ACC112 (cell line): ENCODE measurements at regions not wholly inside any gene's neighbourhood (a gene's known extent, or its start where the extent isn't known, plus 50 kb on each side); places are given as distances from the start of the nearest gene placed in this dataset.
"Not testable (repeated sequence)": the region's sequence is repeated elsewhere in the genome, so short reads cannot be mapped to it uniquely, and the experiment has no call there.

Experiments
- H2AFZ ChIP-seq: fragments of 200-600 bp; sonication (generic); one replicate; pipeline ENCODE4 v1.6.0; 2017; ENCODE audit warnings: antibody characterized with exemption, low read length; ENCODE audit not compliant: unreplicated experiment
- H3K27ac ChIP-seq: fragments of 200-600 bp; sonication (generic); 2 replicates; pipeline ENCODE4 v1.5.1; 2014; ENCODE audit warnings: low read depth, mild to moderate bottlenecking, antibody characterized with exemption, low read length, moderate library complexity
- H3K27me3 ChIP-seq: fragments of 200-600 bp; sonication (generic); 2 replicates; pipeline ENCODE4 v1.6.1; 2014; ENCODE audit warnings: mild to moderate bottlenecking, antibody characterized with exemption, low read length, moderate library complexity, mixed read lengths; ENCODE audit not compliant: insufficient read depth
- H3K36me3 ChIP-seq: fragments of 200-600 bp; sonication (generic); 2 replicates; pipeline ENCODE4 v1.6.1; 2016; ENCODE audit warnings: mild to moderate bottlenecking, antibody characterized with exemption, low read length, moderate library complexity, mixed read lengths; ENCODE audit not compliant: insufficient read depth
- H3K4me1 ChIP-seq: fragments of 200-600 bp; sonication (generic); one replicate; pipeline ENCODE4 v1.6.1; 2016; ENCODE audit warnings: low read length, mixed read lengths; ENCODE audit not compliant: insufficient read depth, unreplicated experiment, control insufficient read depth
- H3K4me3 ChIP-seq: fragments of 200-600 bp; sonication (generic); 2 replicates; pipeline ENCODE4 v1.5.1; 2014; ENCODE audit warnings: mild to moderate bottlenecking, low read depth, low read length
- H3K79me2 ChIP-seq: fragments of 200-600 bp; sonication (generic); one replicate; pipeline ENCODE4 v1.6.0; 2016; ENCODE audit warnings: low read length; ENCODE audit not compliant: control insufficient read depth, unreplicated experiment, insufficient read depth

DNA sequence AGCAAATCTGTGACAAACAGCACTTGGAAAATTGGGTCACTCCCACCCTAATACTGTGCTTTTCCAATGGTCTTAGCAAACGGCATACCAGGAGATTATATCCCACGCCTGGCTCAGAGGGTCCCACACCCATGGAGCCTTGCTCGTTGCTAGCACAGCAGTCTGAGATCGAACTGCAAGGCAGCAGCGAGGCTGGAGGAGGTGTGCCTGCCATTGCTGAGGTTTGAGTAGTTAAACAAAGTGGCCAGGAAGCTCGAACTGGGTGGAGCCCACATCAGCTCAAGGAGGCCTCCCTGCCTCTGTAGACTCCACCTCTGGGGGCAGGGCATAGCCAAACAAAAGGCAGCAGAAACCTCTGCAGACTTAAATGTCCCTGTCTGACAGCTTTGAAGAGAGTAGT, 440.5 kb upstream of the ACTBL2 start:
- H3K27me3 ChIP-seq, H3K4me3 ChIP-seq, H2AFZ ChIP-seq, H3K4me1 ChIP-seq, H3K79me2 ChIP-seq, H3K27ac ChIP-seq, H3K36me3 ChIP-seq: not testable (repeated sequence)

DNA sequence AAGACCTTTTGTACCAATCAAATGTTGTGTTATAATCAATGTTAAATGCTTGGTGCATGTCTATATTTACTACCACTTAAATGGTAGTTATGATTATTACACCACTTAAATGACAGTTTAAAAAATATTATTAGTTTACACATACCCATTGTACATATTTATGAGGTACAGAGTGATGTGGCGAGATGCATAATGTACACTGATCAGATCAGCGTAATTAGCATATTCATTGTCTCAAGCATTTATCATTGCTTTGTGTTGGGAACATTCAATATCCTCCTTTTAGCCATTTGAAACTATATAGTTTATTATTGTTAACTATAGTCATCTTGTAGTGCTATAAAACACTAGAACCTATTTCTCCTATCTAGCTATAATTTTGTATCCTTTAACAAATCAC, 434.4 kb upstream of the ACTBL2 start:
- H3K4me3 ChIP-seq: no peak overlapping the region
- no peaks in the 10 kb centered on the region for H3K4me1 ChIP-seq
- H2AFZ ChIP-seq: no peak overlapping the region

DNA sequence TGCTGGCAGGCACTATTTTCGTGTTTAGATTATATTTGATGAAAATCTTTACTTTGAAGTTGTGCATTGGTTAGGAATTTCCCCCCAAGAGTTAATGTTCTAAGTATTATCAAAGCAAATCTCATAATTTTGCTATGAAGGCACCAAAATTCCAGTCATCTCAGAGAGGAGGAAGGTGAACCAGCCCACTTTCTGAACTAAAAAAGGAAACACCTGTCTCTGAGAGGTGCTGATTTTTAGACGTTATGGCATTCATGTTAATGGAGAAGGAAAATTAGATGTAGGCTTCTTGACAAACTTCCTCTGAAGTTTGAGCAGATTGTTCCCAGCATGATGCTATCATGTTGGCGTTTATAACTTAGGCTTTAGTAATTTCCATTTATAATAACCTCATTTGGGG, 432.9 kb upstream of the ACTBL2 start:
- Histone ChIP-seq H2AFZ (no peak overlapping the region), H3K4me1 (no peaks in the 10 kb centered on the region), H3K79me2 (no peaks in the 10 kb centered on the region), H3K27ac (no peak overlapping the region), H3K4me3 (no peak overlapping the region), H3K27me3 (no peaks in the 10 kb centered on the region), H3K36me3 (no peaks in the 10 kb centered on the region)

More for the DNA sequence above, 434.4 kb upstream of the ACTBL2 start:
- no peaks in the 10 kb centered on the region for H3K79me2 ChIP-seq
- H3K27ac ChIP-seq: no peak overlapping the region
- H3K27me3 ChIP-seq: no peaks in the 10 kb centered on the region
- H3K36me3 ChIP-seq: no peaks in the 10 kb centered on the region

DNA sequence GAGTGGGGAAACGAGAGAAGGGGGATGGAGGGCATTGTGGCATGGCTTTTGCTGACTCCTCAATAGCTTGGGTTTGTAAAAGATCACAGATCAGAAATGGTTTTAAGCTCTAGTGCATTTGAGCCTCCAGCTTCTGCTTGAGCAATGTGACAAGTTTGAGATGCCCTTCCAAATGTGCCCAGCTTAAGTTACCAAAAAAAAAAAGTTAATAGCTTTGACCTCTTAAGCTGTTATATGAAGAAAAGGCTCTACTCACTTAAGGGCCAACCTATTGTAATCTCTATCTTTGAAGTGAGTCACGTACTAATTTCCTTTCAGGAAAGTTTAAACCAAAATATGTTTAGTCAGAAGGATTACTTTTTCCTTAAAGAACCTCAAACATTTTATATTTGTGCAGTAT, 428.8 kb upstream of the ACTBL2 start:
- no peak overlapping the region for H3K27ac ChIP-seq
- H3K27me3 ChIP-seq: no peaks in the 10 kb centered on the region
- H3K4me1 ChIP-seq: no peaks in the 10 kb centered on the region
- H3K79me2 ChIP-seq: no peaks in the 10 kb centered on the region
- no peak overlapping the region for H3K4me3 ChIP-seq
- H3K36me3 ChIP-seq: no peaks in the 10 kb centered on the region
- no peak overlapping the region for H2AFZ ChIP-seq

DNA sequence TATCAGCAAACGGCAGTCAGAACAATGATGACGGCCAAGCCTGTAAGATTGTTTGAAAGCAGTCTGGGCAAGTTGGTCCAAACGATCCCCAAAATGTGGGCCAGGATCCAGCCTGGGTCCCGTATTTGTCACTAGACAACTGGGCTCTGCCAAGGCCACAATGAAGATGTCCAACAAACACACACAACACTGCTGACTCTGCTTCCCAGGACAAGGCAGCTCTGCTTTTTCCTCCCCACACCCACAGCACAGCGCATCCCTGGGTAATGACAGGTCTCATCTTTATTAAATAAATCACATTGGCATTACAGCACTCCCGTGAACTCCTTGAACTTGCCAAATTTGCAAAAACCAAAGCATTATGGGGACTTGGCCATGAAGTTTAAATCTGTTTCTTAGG, 424.1 kb upstream of the ACTBL2 start:
- H3K36me3 ChIP-seq: no peaks in the 10 kb centered on the region
- H3K79me2 ChIP-seq: no peaks in the 10 kb centered on the region
- H3K27ac ChIP-seq: no peak overlapping the region
- no peaks in the 10 kb centered on the region for H3K27me3 ChIP-seq
- no peak overlapping the region for H3K4me3 ChIP-seq
- no peak overlapping the region for H2AFZ ChIP-seq
- no peaks in the 10 kb centered on the region for H3K4me1 ChIP-seq

DNA sequence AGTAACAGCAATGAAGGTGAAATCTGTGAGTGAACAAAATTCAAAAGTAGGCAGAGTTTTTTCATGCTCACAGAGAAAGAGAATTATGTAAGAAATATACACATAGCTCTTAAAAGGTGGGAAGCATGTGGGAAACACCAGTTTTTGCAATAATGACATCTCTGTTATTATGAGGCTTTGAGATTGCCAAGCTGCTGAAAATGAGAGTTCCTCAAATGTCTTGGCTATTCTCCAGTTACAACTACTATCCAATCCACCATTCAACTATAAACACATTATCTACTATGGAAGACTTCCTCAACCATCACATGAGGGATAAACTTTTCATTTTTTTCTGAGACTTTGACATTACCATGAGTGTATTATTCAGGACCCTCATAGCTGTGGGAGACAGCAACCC, 420.8 kb upstream of the ACTBL2 start:
- no peaks in the 10 kb centered on the region for H3K79me2 ChIP-seq
- no peaks in the 10 kb centered on the region for H3K4me1 ChIP-seq
- H2AFZ ChIP-seq: no peak overlapping the region
- H3K36me3 ChIP-seq: no peaks in the 10 kb centered on the region
- no peaks in the 10 kb centered on the region for H3K27me3 ChIP-seq
- H3K27ac ChIP-seq: no peak overlapping the region
- H3K4me3 ChIP-seq: no peak overlapping the region

DNA sequence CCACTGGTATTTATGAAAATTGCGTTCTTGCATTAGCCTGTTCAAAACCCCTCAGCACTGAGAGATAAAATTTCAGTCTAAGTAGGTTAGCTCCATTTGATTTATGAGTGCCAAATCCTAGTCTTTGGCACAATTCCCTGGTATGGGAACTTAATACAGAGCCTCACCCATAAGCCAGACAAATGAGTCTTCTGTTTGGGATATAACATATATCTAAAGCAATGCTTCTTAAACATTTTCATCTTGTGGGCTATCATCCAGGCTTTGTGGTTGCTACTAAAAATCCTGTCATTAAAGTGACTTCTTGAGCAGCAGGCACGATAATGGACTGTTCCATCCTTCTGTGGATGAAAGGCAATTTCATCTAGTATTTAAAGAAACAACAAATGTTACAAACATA, 419.5 kb upstream of the ACTBL2 start:
- Histone ChIP-seq H2AFZ (no peak overlapping the region), H3K79me2 (no peaks in the 10 kb centered on the region), H3K27me3 (no peaks in the 10 kb centered on the region), H3K4me1 (no peaks in the 10 kb centered on the region), H3K36me3 (no peaks in the 10 kb centered on the region), H3K27ac (no peak overlapping the region), H3K4me3 (no peak overlapping the region)

DNA sequence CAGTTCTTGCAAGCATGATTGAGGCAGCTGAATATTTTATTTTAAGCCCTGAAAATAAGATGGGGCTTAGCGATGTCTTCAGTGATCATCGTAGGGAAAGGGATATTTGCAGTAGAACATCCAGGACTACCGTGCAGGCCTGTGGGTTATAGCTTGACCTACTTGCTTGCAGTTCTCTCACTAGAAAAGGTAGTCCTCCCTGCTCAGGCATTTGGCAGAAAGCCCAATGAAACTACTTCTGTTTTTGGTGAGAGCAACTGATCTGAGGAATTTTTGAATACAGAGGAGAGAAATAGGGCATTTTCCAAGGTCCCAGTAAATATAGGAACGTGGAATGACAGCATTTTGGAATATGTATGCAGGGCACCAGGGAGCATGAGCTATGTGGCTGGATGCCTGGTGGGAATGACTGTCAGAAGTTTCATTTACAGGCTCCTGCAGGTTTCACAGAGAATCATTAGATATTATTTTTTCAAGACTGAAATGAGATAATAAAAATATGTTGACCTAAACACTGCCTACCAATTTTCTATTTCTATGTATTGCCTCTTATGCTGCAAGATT, 417.9 kb upstream of the ACTBL2 start:
- Histone ChIP-seq H3K27ac (no peak overlapping the region), H3K79me2 (no peaks in the 10 kb centered on the region), H3K4me3 (no peak overlapping the region), H3K36me3 (no peaks in the 10 kb centered on the region), H2AFZ (no peak overlapping the region), H3K4me1 (no peaks in the 10 kb centered on the region), H3K27me3 (no peaks in the 10 kb centered on the region)

DNA sequence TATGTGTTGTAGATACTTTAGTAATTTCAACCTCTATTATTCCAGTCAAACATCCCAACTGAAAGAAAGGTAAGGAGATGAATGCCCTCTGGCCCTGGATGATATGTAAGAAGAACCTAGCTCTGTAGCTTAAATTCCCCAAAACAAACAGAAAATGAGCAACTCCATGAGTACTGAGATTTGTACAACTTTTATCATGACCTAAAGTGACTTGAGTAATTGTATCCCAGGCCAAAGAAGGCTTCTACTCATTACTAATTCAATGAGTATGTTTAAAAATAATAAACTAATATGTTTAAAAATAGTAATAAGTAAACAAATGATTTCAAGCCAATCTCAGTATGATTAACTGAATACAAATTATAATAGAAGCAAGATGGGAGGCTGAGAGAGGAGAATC, 414.0 kb upstream of the ACTBL2 start:
- Histone ChIP-seq H3K27ac (no peak overlapping the region), H3K4me3 (no peak overlapping the region), H3K36me3 (no peaks in the 10 kb centered on the region), H3K79me2 (no peaks in the 10 kb centered on the region), H3K4me1 (no peaks in the 10 kb centered on the region), H3K27me3 (no peaks in the 10 kb centered on the region), H2AFZ (no peak overlapping the region)

DNA sequence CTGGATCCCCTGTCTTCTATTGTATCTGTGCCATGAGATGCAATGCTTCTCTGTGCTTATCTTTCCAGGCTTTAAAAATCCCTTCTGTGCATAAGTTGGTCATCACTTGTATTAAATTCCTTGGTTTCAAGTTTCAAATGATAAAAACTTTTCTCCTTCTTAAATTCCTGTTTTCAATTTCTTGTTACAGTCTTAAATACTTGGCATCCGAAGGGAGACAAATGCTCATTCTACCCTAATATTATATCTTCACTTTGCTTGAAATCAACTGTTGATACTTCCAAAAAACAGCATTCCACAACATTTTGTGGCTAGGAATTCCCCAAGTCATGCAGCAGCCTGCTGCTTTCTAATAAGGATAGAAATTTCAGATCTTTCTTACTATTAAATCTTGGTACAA, 413.2 kb upstream of the ACTBL2 start:
- H3K27me3 ChIP-seq: no peaks in the 10 kb centered on the region
- H3K27ac ChIP-seq: no peak overlapping the region
- H3K79me2 ChIP-seq: no peaks in the 10 kb centered on the region
- H2AFZ ChIP-seq: no peak overlapping the region
- H3K4me3 ChIP-seq: no peak overlapping the region
- H3K4me1 ChIP-seq: no peaks in the 10 kb centered on the region
- no peaks in the 10 kb centered on the region for H3K36me3 ChIP-seq

DNA sequence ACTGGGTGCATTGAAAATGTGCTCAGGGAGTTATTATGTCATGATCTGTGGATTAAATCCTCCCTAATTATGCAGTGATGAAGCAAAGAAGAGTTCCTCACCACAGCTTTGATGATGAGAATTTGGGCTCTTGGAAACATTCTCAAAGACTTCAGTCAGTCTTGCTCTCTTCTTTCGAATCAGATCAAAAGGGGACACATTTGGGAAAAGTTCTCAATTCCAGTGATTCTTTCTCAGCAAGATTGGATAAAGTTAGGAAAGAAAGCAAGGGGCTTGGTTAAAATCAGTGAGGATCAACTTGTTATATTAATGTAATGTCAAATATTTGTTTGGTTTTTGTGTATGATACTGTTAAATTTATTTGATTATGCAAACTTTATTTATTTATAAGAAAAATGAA, 411.3 kb upstream of the ACTBL2 start:
- H3K79me2 ChIP-seq: no peaks in the 10 kb centered on the region
- no peaks in the 10 kb centered on the region for H3K36me3 ChIP-seq
- peaks cover 11% of the 10 kb centered on the region for H3K4me1 ChIP-seq
- no peaks in the 10 kb centered on the region for H3K27me3 ChIP-seq
- H2AFZ ChIP-seq: no peak overlapping the region
- no peak overlapping the region for H3K4me3 ChIP-seq
- H3K27ac ChIP-seq: no peak overlapping the region
